EH (cell line): ENCODE measurements at regions not wholly inside any gene's neighbourhood (a gene's known extent, or its start where the extent isn't known, plus 50 kb on each side); places are given as distances from the start of the nearest gene placed in this dataset.
"Not testable (repeated sequence)": the region's sequence is repeated elsewhere in the genome, so short reads cannot be mapped to it uniquely, and the experiment has no call there.

Experiments used
- DNase-seq: peaks from one replicate; pipeline ENCODE4 v3.0.0-alpha.2; 2015; ENCODE audit warnings: low read depth

DNA sequence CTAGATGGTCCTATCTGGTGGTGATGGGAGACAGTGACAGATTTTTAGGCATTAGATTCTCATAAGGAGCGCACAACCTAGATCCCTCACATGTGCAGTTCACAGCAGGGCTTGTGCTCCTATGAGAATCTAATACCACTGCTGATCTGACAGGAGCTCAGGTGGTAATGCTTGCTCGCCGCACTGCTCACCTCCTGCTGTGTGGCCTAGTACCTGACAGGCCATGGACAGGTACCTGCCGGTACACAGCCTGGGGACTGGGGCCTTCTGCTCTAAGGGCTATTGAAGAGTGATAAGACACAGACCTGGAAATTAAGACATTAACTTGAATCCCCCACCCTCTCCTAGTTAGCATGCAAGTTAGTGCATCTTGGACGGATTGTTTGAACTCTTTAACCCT lies 64.4 kb downstream of the KLRB1 start:
- not testable (repeated sequence) for DNase-seq

DNA sequence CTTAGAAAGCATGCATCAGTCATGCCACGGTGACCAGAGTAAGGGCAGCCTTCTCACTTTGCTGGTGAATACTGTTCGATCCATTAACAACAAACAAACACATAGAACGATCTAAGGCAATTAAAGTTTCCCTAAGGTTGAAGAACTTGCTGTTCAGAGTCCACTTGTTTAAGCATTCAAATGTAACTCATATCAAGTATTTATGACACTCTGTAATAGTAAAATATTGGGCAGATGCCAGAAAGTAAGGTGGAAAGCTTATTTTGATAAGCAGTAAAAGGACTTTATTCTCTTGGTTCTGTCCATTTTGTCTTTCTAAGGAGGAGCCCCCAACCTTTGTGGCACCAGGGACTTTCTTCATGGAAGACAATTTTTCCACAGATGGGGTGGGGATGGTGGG lies 64.9 kb downstream of the KLRB1 start:
- not testable (repeated sequence) for DNase-seq

GRCh38 chr12:9515925-9516324 lies 91.8 kb downstream of the KLRB1 start:
- DNase-seq = not testable (repeated sequence)

- not testable (repeated sequence) for DNase-seq
Measured at GRCh38 chr12:9512695-9513094, 95.0 kb downstream of the KLRB1 start.

GRCh38 chr12:9510392-9511011 lies 97.2 kb downstream of the KLRB1 start:
- not testable (repeated sequence) for DNase-seq

- DNase-seq = peak; percentile 83
Measured at GRCh38 chr12:9509464-9510161, 98.1 kb downstream of the KLRB1 start.

DNA sequence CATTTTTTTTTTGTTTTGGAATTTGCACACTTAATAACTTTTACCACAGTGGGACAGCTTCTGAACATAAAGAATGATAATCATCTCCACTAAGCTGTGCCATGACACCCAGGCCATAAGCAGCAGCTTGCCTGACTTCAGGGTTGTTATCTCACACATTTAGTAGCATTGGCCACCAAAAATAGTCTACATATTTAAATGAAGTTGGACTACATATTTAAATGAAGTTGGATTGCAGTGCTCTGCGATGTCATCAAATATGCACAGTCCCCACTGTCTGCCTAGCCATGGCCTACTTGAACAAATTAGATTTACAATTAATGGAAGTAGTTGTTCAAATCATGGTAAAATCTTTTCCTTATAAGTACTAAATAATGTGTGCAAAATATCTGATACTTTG lies 101.0 kb downstream of the KLRB1 start:
- no peak for DNase-seq

DNA sequence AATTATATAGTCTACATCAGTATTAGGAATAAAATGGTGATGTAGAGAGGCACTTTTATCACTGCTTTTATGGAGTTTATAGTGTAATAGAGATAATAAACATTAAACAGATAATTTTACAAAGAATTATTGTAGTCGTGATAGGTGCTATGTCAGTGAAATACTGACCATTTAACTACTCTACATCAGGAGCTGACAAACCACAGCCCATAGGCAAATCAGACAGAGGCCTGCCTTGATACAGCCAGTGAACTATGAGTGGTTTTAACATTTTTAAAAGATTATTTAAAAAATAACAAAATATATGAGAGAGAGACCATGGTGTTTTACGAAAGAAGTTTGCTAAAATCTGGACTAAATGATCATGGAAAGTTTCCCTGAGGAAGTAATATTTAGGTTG lies 104.3 kb downstream of the KLRB1 start:
- DNase-seq = not testable (repeated sequence)

DNA sequence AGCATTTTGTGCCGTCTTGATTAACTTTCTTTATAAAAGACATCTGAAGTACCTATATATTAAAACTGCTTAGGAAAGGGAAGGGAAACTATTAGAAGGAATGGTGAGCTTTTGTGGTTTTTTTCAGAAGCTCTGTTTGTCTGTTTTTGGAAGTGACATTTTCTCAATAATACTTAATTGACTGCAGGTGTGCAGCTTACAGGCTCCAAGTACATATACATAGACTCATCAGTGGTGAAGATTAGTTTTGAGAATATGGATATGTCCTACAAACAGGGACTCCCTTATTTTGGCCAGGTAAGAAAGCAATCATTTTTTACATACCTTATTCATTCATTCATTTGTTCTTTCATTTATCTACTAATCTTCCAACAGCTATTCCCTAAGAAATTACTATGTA lies 104.9 kb downstream of the KLRB1 start:
- DNase-seq = not testable (repeated sequence)

DNA sequence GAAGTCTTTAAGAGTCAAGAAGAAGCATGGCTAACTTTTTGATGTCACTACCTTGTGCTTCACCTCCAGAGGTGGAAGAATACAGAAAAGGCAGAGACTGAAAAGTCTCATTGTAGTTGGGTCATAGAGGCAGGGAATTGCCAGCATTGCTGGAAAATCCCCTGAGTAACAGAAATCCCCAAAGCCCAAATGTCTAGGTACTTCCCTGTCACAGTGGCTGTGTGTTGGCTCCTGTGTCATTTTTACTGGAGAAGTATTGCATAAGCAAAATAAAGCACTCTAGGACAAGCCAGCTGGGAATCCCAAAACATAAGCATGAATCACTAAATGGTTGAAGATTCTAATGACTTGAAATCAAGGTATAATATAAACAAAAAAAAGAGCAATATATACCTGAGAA lies 114.4 kb downstream of the KLRB1 start:
- DNase-seq = not testable (repeated sequence)

DNA sequence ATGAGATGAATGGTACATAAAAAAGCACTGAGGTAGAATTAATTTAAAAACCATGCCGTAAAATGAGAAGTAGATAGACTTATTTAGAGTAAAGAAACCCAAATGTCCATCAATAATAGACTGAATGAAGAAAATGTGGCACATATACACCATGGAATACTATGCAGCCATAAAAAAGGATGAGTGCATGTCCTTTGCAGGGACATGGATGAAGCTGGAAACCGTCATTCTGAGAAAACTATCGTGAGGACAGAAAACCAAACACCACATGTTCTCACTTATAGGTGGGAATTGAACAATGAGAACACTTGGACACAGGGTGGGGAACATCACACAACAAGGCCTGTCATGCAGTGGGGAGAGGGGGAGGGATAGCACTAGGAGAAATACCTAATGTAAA lies 126.4 kb downstream of the KLRB1 start:
- not testable (repeated sequence) for DNase-seq

- not testable (repeated sequence) for DNase-seq
Measured at GRCh38 chr12:9474197-9474596, 133.5 kb downstream of the KLRB1 start.

- DNase-seq = not testable (repeated sequence)
Measured at GRCh38 chr12:9473638-9474037, 134.1 kb downstream of the KLRB1 start.

GRCh38 chr12:9471501-9471900 lies 136.2 kb downstream of the KLRB1 start:
- DNase-seq = not testable (repeated sequence)

DNA sequence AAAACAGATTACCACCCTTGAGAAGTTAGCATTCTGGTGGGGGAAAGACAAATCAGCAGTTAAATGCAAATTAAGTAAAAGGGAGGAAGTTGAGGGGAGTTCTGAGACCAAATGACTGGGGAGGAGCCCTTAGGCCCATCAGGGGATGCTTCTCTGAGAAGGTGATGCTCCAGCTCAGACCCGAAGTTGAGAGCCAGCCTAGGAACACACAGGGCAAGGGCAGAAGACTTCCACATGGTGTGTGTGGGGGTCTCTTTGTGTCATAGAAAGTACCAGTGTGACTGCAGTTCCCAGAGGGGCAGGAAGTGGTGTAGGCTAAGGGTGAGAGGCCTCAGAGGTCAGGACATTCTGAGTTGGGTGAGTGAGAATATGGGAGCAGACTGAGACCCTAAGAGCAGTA lies 137.3 kb downstream of the KLRB1 start:
- DNase-seq = not testable (repeated sequence)

DNA sequence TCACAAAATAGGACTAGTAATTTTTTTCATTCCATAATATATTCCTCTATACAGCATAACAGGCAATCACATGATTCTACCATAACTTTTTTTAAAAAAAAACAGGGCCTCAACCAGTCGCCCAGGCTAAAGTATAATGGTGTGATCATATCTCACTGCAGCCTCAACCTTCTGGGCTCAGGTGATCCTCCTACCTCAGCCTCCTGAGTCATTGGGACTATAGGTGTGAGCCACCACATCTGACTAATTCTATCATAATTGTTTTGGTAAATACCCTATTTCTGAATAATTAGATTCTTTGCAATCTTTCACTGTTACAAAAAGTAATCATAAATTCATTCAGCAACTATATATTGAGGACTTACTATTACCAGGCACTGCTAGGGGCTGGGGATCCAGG lies 137.8 kb downstream of the KLRB1 start:
- DNase-seq = not testable (repeated sequence)

GRCh38 chr12:9469463-9469862 lies 138.3 kb downstream of the KLRB1 start:
- DNase-seq = not testable (repeated sequence)

- DNase-seq = peak; percentile 51
Measured at GRCh38 chr12:9468998-9469397, 138.7 kb downstream of the KLRB1 start.

DNA sequence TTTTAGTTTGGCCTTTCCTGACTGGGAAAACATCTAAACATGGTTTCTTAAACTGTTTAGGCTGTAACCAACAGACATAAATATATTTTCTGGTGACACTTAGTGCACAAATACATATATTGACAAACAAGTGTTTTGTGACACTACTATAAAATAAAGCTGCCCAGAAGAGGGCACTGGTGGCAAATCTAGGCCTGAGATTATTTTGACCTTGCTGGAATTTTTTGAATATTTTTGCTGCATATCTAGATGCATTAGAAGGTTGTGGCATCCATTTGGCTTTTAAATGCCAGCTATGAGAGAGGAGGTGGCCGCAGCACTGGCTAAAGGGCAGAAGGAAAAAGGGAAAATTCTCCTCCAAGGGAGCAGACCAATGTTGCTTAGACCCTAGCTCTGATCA lies 139.6 kb downstream of the KLRB1 start:
- DNase-seq = peak; percentile 12

- no peak for DNase-seq
Measured at GRCh38 chr12:9464408-9464807, 143.3 kb downstream of the KLRB1 start.

- DNase-seq = peak; percentile 33
Measured at GRCh38 chr12:9455516-9455915, 152.2 kb downstream of the KLRB1 start.

DNA sequence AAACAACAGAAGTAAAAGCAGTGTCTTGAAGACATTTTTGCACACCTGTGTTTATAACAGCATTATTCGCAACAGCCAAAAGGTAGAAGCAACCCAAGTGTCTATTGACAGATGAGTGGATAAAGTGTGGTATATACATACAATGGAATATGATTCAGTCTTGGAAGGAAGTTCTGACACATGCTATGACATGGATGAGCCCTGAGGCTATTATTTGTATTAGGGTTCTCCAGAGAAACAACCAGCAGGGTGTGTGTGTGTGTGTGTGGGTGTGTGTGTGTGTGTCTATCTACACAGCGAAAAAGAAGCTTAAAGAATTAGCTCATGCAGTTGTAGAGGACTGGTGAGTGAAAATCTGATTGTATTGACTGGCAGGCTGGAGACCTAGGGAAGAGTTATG lies 153.7 kb downstream of the KLRB1 start:
- DNase-seq = not testable (repeated sequence)

- not testable (repeated sequence) for DNase-seq
Measured at GRCh38 chr12:9450127-9450567, 157.6 kb downstream of the KLRB1 start.
